H4 (cell line): ENCODE measurements at regions not wholly inside any gene's neighbourhood (a gene's known extent, or its start where the extent isn't known, plus 50 kb on each side); places are given as distances from the start of the nearest gene placed in this dataset.

Experiments
- DNase-seq: peaks from one replicate; pipeline ENCODE4 v3.0.0-alpha.2; 2015; ENCODE audit warnings: low spot score

DNA sequence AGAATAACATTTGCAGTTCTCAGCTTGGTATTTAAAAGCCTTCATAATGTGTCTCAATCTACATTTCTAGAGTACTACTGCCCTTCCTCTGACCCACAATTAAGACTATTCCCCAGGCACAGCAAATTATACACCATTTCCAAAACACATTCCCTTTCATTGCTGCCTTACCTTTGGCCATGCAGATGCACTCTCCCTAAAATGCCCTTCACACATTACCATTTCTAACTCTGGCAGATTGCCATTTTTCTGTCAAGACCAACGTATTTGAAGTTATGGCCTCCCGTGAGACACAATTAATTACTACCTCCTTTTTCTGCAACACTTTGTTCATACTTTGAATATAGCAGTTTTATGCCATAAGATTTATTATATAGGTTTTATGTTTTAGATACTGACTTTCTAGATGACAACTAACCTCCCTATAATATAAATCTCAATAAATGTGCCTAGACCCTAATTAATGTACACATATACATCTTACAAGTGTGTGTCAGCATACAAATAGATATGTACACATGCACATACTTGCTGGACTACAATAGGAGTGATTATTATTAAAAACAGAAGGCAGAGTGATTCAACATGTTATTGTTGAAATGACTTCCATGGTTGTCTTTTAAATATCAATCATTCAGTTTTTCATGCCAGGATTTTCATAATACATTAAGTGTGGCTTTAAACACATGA, 2902.5 kb downstream of the PCDH9 start:
- no peak for DNase-seq

DNA sequence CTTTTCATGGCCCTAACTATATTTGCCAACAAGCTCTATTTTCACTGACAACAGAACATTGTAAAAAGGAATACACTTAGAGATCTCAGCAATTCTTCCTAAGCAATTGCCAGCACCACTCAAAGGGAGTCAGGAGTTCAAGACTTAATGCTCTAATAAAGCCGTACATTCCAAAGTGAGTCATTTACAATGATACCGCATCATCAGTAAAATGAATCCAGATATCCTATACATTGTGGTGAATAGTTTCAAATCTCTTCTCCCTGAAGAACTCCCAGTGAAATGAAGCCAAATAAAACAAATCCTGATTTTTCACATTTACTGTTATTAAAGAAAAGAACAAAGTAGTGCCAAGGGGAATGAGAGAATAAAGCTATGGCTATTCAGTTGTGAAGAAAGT, 2898.7 kb upstream of the PCDH20 start:
- DNase-seq = no peak

DNA sequence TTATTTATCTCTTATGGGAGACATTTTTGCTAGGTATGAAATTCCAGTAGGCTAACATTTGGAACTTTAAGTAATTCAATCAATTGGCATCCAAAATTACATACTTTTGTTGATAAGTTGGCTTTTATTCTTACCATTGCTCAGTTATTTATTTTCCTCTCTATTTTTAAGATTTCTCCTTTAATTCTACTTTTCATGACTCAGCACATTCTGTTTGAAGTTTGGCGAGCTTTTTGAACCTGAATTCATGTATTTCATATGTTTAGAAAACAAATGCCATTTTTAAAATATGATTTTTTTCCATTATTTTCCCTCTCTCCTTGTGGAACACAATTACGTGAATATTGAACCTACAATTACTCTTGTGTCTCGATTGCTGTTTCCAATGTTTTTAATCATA, 2896.3 kb upstream of the PCDH20 start:
- DNase-seq = no peak

DNA sequence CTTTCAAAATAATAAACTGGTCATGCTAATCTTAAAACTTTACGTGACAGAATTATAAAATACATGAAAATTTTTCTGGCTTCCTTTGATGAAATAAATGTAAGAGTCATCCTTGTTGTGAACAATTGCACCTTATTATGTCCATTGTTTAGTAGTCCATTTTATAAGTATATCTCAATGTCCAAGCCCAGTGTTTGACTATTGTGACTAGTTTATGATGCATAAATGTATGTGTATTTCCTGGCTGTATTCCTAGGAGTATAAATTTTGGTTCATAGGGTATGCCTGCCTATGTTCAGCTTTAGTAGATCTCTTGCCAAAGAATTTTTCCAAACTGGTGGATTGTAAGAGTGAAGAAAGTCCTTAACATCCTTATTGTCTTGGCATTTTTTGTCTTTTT, 2895.5 kb upstream of the PCDH20 start:
- DNase-seq = no peak

DNA sequence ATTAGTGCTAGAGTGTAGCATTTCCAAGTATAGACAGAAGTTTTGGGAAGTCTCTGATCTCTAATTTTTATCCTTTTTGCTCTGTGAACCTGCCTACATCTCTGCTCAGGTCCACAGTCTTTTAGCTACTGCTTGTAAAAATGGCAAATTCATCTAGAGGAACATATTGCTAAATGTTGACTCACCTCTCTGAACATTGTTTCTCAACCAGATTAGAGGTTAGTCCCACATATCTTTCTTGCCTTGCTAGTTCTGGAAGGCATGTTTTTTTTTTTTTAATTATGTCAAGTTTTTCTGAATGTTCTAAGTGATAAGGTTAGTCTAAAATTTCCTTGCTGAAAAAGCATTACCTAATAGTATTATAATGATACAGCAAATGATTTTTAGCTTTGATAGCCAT, 2889.6 kb upstream of the PCDH20 start:
- DNase-seq = no peak

DNA sequence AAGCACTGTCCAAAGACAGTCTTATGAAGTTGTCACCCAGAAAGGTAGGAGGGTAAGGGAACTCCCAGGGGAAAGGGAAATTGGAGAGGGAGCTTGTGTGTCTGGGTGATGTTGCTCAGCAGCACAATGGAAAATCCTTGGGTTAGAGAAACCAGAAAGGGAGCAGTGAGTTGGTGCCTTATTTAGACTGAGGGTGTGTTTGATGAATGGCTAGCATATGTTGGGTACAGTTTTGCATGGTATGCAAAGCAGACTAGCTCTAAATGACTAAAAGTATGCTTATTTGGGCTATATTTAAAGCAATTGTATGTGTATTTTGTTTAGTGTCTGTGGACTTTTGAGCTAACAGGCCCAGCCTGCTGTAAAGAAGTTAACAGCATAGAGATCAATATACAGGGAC, 2884.6 kb upstream of the PCDH20 start:
- DNase-seq = no peak

DNA sequence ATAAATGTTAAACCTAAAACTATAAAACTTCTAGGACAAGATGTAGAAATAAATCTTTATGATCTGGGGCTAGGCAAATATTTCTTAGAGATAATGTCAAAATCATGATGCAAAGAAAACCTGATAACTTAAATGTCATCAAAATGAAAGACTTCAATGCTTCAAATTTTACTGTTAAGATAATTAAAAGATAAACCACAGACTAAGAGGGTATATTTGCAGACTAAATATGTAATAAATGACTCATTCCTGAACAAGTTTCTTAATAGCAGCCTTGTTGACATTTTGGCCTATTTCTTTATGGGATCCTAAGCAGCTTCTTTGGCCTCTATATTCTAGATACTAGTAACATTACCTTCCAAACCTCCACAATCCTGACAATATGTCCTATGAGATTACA, 2878.3 kb upstream of the PCDH20 start:
- no peak for DNase-seq

DNA sequence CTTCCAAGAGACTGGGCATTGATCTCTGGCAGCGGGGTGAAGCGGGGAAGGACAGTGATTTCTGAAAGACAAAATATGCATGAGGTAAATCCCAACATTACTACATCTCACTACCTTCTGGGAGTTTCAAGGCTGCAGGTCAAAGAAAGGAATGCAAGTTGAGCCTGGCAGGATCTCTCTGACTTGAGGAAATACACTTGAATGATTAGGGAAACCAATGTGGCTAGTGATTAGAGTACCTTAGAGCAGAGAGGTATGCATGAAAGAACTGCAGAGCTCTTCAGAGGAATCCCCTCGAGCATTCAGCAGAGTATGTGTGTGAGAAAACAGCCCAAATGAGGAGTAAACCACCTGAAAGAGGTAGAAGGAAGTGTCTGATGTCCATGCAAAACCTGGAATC, 2874.1 kb upstream of the PCDH20 start:
- no peak for DNase-seq

DNA sequence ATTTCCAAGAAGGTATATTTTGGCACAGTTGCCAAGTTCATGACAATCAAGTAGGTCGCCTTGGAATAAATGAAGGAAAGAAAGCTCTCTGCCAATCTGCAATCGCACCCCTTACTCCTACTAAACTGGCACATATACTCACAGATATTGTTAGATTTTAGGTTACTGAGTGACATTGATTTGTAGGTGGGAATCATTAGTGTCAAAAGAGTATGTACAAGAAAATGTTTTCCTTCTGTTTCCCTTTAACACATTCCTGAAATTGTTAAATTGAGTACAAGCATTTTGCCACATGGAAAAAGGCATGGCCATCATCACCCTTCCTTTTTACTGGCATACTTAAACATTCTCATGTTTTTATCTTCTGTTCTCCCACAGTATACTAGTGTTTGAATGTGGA, 2868.3 kb upstream of the PCDH20 start:
- DNase-seq = no peak

DNA sequence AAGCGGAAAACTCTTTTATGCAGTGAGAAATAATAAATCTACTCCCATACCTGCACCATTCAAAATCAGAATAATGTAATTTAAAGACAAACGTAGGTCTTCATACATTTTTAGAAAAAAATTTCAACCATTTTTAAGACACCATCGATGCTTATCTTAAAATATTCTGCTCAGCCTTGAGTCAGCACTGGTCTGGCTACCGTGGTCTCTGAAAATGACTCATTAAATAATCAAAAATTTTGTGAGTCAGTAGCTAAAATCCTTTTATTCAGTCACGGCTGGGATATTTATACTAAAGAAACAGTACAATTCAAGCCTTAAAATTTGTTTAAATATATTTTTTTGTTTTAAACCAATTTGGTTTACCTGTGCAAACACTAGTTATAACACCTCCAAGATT, 2862.8 kb upstream of the PCDH20 start:
- DNase-seq = peak; percentile 29

DNA sequence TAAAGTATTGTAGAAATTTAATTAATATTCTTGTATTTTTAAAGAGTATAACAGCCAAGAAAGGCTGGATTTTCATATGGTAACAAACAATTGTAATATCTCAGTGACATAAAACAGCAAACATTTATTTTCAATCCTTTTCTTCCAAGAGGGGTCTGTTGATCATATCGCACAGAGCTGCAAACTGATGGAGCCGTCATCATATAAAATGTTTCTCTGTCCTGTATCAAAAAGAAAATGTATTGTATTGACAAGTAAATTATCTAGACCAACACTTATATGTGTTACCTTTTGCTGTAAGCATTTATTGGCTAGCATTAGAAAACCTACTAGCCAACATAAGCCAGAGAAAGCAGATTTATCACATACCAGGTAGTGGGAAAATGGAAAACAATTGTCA, 2861.4 kb upstream of the PCDH20 start:
- DNase-seq = no peak

DNA sequence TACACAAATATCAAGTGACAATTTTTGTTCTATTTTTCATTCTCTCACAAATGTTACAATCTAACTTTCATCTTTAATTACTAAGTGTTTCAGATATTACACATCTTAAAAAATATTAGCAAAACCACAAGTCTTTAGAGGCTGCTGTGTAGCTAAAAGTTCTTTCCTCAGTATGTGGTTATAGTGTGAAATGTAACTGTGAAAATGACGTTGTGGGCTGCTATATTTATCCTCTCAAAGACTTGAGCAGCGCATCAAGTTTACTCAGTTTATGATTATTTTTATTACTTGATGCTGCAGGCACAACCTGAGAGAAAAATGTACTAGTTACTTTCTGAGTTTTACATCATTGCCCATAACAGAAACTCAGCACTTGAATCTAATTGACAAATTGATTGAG, 2860.6 kb upstream of the PCDH20 start:
- DNase-seq = no peak

DNA sequence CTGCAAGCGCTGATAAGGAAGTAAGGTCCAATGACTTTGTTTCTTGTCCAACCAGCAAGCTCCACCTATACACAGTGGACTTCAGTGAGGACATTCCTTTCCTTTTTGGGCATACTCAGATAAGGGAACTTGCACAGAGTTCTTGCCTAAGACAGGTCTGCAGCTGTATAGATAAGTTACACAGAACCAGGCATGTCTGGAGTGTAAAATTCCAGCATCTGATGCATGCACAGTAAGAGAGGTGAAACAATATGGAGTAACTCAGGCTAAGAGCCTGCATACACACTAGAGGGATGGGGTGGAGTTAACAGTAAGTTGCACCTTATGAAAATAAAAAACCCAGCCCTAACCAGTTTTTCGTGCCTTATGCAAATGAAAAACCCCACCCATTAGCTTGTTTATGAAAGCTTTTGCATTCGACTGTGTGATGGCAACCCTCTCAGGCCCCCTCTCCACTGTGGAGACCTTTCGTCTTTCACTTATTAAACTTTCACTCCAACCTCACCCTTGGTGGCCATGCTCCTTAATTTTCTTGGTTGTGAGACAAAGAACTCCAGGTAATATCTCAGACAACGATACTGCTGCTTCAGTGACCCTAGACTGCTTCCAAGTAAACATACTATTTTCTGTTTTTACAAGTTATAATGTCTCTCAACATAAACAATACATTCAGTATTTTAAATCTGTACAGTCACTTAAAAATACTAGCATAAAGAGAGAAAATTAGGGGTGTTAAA, 2859.0 kb upstream of the PCDH20 start:
- no peak for DNase-seq

DNA sequence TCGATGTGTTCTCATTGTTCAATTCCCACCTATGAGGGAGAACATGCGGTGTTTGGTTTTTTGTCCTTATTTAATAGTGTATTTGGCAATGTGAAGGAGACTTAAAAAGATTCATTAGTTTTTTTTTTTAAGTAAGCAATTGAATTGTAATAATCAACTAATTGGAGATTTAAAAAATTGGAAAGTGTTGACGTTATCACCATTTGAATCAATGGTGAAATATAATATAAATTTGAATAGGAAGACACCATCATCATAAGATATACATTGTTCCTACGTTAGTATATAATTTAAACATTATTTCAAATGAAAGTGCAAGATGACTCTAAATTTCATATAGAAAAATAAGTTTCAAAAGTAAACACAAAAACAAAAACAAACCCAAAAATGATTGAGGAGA, 2858.1 kb upstream of the PCDH20 start:
- DNase-seq = no peak

DNA sequence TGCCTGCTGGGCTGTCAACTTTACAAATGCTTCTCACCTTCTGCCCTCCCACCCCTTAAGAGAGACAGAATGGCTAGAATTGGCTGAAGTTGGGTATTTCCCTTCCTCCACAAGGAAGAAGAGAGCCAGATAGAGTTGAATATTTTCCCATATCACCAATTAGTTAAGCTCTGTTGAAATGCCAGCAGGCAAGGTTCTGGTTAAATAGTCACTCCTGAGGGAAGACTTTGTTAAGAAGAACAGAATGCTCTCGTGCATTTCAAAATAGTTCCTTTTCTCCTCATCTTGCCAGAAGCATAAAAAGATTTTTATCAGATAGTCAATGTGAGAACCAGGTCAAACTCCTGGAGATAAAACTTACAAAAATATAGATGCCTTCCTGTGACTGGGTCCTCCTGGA, 2857.0 kb upstream of the PCDH20 start:
- DNase-seq = no peak

DNA sequence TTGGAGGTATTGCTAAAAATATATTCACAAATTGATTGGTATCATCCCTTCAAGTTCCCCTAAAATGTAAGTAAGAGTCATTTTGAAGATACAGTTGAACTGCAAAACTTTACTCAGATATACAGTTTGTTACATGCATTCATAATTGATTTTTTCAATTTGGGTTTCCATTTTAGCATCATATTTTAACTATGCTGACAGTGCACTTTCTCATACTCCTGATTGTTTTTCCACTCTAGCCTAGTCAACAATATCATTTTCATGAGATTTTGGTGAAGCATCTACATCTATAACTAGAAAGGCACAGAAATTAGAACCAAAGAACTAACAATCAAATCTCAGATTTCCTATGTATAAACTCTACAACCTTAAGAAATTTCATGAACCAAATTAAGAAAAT, 2850.4 kb upstream of the PCDH20 start:
- DNase-seq = no peak

DNA sequence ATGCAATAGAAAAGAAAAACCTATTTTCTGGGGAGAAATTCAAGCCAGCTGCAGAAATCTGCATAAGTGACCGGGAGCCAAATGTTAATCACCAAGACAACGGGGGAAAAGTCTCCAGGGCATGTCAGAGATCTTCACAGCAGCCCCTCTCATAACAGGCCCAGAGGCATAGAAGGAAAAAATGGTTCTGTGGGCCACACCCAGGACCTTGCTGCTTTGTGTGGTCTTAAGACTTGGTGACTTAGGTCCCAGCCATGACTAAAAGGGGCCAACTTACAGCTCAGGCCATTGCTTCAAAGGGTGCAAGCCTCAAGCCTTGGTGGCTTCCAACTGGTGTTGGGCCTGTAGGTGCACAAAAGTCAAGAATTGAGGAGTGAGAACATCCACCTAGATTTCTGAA, 2847.6 kb upstream of the PCDH20 start:
- DNase-seq = no peak

DNA sequence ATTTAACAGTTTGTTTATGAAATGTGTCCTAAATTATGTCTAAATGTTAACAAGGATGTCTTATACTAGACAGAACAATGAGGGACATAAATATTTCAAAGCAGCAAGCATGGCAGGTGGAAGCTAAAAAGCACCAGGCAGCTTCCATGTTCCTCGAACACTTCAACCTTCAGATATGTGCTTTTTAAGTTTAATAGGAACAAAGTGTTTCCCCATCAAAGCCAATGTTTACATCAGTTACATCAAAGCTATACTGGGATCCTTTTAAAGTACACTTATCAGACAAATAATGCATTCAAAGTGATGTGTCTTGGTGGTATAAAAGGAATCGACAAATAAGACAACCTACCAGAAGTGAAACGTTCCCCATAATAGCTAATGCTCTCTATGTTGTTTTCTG, 2841.1 kb upstream of the PCDH20 start:
- no peak for DNase-seq

DNA sequence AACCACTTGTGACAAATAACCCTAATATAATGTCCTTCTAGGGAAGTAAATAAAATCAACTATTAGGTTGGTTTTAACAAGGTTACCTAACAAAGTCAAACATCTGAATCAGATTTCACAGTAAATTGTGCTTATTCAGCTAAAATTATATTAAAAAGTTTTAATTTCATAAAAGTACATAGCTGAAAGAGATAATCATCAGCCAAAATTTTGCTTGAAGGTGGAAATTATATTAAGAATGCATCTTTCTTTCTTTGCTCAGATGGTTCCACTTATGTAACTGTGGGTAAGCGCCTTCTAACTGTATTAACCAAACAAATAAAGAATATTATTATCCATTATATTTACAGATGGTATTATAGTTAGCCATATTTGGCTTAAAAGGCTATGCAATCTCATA, 2840.3 kb upstream of the PCDH20 start:
- no peak for DNase-seq

DNA sequence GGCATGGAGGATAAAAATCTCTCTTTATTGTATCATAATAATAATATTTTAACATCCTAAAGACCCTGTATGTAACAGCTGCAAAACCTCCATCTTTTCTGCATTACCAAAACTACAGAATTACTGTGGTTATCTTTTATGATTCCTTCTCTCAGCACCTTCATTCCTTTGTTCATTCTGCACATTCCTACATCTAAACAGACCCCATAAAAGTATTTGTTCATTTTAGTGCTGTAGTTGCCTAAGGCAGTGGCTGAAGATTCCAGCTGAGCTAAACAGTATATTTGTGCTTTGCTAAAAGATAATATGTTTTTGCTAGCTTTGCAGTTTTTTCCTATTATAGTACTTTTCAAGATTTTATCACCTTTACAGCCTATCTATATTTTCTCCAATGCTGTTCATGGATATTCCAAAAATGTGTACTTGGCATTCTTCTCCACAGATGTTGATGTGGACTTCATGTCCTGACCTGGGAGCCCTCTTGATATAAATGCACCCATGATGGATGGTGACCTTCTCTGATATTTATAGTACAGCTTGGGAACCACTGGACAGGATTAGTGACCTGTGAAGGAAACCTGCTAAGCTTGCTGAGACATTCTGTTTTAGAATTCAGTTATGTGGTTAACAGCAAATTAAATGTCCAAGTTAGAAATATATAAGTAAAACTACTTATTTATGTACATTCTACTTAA, 2832.9 kb upstream of the PCDH20 start:
- no peak for DNase-seq

DNA sequence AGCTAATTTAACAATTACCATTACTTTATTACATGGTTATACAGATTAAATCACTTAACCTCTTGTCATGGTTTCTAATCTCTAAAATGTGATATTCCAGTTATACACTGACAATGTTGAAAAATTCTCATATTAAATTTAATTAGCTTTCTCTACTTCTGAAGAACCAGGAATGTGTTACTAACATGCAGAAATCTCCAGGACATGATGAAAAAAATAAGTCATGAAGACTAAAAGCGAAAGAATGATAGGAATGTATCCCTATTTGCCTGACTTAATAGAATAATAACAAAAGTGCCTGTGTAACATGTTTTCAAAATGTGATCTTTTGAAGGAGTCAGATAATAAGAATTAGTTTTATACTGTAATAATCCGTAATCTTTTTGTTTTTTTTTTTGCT, 2823.7 kb upstream of the PCDH20 start:
- DNase-seq = no peak

DNA sequence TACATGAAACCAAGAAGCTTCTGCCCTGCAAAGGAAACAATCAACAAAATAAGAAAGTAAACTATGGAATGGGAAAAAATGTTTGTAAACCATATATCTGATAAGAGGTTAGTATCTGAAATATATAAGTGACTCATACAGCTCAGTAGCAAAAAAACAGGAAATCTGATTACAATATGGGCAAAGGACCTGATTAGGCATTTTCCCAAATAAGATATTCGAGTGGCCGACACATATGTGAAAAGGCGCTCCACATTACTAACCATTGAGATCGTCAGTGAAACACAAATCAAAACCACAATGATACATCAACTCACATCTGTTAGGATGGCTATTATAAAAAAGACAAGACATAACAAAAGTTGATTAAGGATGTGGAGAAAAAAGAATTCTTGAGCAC, 2818.6 kb upstream of the PCDH20 start:
- DNase-seq = no peak

DNA sequence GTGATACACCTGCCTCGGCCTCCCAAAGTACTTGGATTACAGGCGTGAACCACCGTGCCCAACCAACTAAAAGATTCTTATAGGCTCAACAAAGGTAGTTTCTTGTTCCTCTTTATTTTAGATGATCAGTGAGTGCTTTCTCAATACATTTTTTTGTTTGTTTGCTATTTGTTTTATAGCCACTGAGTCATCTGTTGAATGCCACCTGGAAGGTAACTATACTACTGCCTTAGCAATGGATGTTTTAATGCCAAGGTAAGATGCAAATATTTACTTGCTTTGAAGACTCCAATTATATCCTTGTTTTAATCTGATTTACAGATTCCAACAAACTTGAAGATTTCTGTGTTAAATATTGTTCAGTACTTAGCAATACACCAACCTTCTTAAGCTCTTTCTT, 2807.4 kb upstream of the PCDH20 start:
- no peak for DNase-seq
